ENCODE measurements at regions not wholly inside any gene's neighbourhood (a gene's known extent, or its start where the extent isn't known, plus 50 kb on each side); places are given as distances from the start of the nearest gene placed in this dataset.

DNA sequence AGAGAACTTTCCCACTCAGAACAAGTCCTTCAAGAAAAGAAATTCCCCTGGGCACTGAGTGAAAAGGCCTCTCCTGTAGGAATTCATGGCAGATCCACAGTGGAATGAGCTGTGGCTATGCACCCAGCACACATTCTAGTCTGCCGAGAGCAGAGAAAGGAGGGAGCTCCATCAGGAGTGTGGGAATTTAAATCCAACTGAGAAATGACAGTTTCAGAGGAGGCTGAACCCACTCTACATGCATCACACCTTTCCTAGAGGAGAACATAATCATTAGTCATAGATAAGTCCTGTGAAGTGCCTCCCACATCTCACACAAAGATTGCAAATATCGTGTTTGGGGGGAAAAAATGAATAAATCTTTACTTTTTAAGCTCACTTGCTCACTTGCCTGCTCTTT lies 530.2 kb upstream of the HTR1E start:
- TF ChIP-seq CTCF (IDR thresholded peaks at IDR 0.05) (no peak), POLR2A (IDR thresholded peaks at IDR 0.05) (no peak)

Measured in body of pancreas (tissue), 4 donors.